Mesothelial cell of epicardium (in vitro differentiated cells): ENCODE measurements at regions not wholly inside any gene's neighbourhood (a gene's known extent, or its start where the extent isn't known, plus 50 kb on each side); places are given as distances from the start of the nearest gene placed in this dataset.

Experiments
- DNase-seq, 2 experiments: peaks; one replicate each; pipeline ENCODE4 v3.0.0; 2021; ENCODE audit warnings: low spot score in 2 of 2; ENCODE audit not compliant: unreplicated experiment in 2 of 2
- H3K27ac Mint-ChIP-seq: 2 replicates; pipeline ENCODE4 v1.8.0; 2021; ENCODE audit warnings: mixed read lengths
- H3K27me3 Mint-ChIP-seq: 2 replicates; pipeline ENCODE4 v1.8.0; 2021; ENCODE audit warnings: low read depth, mixed read lengths
- H3K36me3 Mint-ChIP-seq: 2 replicates; pipeline ENCODE4 v1.8.0; 2021; ENCODE audit warnings: mixed read lengths
- H3K4me1 Mint-ChIP-seq: 2 replicates; pipeline ENCODE4 v1.8.0; 2021; ENCODE audit warnings: mixed read lengths
- H3K4me3 Mint-ChIP-seq: 2 replicates; pipeline ENCODE4 v1.8.0; 2021; ENCODE audit warnings: mild to moderate bottlenecking, moderate library complexity, mixed read lengths
- H3K9me3 Mint-ChIP-seq: 2 replicates; pipeline ENCODE4 v1.8.0; 2021; ENCODE audit warnings: mixed read lengths
- TF ChIP-seq, protein P1 (sequence below): fragments of 200-600 bp; sonication (generic); IDR thresholded peaks from one replicate; pipeline ENCODE4 v1.5.0; 2021; ENCODE audit warnings: antibody characterized with exemption; ENCODE audit not compliant: unreplicated experiment

DNA sequence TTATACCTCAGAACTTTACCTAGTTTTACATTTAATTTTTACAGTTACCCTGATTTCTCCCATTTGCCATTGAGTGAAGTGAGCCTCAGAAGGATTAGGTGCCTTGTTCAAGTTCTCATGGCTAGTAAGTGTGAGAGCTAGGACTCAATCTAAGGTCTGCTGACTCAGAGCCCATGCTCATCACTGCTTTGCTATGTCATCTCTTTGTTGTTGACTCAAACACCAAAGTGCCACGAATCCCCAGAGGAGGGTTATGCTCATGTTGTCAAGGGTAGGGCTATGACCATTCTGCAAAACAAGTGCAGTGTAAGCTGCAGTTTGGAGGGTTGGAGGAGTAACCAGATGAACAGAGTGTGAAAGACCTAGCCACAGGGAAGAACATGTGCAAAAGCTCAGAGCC, 185.4 kb upstream of the SKOR2 start:
- TF ChIP-seq, protein P1, sequence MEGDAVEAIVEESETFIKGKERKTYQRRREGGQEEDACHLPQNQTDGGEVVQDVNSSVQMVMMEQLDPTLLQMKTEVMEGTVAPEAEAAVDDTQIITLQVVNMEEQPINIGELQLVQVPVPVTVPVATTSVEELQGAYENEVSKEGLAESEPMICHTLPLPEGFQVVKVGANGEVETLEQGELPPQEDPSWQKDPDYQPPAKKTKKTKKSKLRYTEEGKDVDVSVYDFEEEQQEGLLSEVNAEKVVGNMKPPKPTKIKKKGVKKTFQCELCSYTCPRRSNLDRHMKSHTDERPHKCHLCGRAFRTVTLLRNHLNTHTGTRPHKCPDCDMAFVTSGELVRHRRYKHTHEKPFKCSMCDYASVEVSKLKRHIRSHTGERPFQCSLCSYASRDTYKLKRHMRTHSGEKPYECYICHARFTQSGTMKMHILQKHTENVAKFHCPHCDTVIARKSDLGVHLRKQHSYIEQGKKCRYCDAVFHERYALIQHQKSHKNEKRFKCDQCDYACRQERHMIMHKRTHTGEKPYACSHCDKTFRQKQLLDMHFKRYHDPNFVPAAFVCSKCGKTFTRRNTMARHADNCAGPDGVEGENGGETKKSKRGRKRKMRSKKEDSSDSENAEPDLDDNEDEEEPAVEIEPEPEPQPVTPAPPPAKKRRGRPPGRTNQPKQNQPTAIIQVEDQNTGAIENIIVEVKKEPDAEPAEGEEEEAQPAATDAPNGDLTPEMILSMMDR, result no peak
- H3K4me3 Mint-ChIP-seq, result no peak overlapping the region
- no peaks in the 10 kb centered on the region for H3K9me3 Mint-ChIP-seq
- H3K4me1 Mint-ChIP-seq, result no peaks in the 10 kb centered on the region
- H3K27ac Mint-ChIP-seq, result no peak overlapping the region
- DNase-seq, result no peak
- peaks cover 76% of the 10 kb centered on the region for H3K27me3 Mint-ChIP-seq
- H3K36me3 Mint-ChIP-seq, result no peaks in the 10 kb centered on the region

DNA sequence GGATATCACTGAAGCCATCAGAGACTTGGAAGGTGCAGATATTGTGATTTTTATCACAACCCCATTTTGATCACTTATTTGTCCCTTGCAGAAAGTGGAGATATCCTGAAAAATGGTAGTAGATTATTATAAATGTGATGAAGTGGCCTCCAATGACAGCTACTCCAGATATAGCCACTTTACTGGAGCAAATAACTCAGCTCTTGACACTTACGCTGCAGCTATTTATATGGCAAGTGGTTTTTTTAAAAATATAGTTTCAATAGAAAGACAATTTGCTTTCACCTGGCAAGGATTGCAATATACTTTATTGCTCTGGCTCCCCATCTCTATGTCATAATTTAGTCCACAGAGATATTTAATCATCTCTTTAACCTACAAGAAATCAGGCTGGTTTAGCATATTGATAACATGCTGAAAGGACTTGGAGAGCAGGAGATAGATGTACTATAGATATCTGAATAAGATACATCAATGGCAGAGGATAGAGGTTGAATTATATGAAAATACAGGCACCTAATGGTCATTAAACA, 182.8 kb upstream of the SKOR2 start:
- TF ChIP-seq, protein P1, result no peak
- H3K27ac Mint-ChIP-seq, result no peak overlapping the region
- no peaks in the 10 kb centered on the region for H3K36me3 Mint-ChIP-seq
- H3K9me3 Mint-ChIP-seq, result no peaks in the 10 kb centered on the region
- H3K4me3 Mint-ChIP-seq, result no peak overlapping the region
- DNase-seq, result no peak
- no peaks in the 10 kb centered on the region for H3K4me1 Mint-ChIP-seq
- H3K27me3 Mint-ChIP-seq, result peaks cover 75% of the 10 kb centered on the region

DNA sequence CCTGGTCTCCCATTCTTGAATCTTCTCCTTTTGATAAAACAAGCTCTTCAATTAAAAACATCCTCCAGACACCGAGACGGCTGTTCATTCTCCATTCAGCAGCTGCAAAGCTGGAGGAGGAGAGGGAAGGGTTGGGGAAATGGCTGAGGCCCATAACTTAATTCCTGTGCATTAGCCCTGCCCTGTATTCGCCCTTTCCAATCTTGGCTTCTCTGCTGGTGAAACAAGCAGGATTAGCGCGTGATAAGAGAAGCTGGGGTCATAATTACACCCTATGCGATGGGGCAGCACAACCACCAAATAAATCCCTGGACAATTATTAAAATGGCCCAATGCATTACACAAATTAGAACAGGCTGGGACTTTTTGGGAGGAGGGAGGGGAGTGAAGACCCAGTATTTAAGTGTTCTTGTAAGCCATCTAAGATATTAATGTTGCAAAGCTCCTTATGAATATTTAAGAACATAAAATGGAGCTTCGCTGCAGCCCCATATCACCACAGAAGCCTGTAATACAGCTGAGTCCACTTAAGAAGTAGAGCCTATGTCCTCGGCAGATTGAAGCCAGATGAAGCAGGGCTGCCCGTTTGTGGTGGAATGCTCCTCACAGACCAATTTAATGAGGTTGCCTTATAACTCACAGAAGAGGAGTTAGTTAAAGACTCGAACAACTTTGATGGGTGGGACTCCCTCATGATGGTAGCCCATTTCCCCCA, 176.6 kb upstream of the SKOR2 start:
- H3K4me3 Mint-ChIP-seq, result no peak overlapping the region
- TF ChIP-seq, protein P1, result no peak
- H3K36me3 Mint-ChIP-seq, result no peaks in the 10 kb centered on the region
- H3K27me3 Mint-ChIP-seq, result peaks cover 43% of the 10 kb centered on the region
- H3K9me3 Mint-ChIP-seq, result no peaks in the 10 kb centered on the region
- no peak for DNase-seq
- peak overlapping the region; percentile 43 for H3K27ac Mint-ChIP-seq
- peaks cover 12% of the 10 kb centered on the region for H3K4me1 Mint-ChIP-seq

DNA sequence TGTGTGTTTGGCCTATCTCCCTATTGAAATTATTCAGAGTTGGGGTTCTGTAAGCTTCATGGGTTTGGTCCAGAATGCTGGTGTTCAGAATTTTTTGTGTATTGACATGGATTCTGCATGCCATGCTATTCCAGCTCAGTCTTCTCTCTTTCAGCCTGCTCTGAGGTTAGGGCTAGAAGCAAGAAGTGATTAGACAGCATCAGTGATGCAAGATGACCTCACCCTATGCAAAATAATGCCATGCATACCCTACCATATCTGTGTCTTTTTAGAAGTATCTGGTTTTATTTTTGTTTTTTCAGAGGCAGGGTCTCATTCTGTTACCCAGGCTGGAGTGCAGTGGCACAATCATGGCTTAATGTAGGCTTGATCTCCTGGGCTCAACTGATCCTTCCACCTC, 175.6 kb upstream of the SKOR2 start:
- DNase-seq, result no peak
- H3K27me3 Mint-ChIP-seq, result peaks cover 36% of the 10 kb centered on the region
- TF ChIP-seq, protein P1, result no peak
- peaks cover 12% of the 10 kb centered on the region for H3K4me1 Mint-ChIP-seq
- H3K36me3 Mint-ChIP-seq, result no peaks in the 10 kb centered on the region
- no peak overlapping the region for H3K4me3 Mint-ChIP-seq
- H3K9me3 Mint-ChIP-seq, result no peaks in the 10 kb centered on the region
- H3K27ac Mint-ChIP-seq, result no peak overlapping the region

DNA sequence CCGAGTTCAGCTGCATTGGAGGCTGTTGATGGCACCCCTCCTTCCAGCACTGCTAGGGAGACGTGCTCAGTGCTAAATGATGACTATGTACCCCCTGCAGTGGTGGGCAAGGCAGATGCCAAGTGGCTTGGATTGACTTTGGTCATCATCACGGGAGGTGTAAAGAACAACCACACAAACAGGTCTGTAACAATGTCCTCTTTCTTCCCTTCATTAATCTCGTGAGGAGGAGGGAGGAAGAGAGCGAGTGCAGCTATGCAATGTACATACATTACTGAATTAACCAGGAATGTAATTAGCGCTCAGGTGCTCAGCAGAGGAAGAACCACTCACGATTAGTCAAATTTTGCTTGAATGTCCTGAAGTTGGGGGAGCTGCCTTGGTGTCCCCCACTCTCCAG, 173.9 kb upstream of the SKOR2 start:
- Mint-ChIP-seq H3K9me3 (no peaks in the 10 kb centered on the region), H3K36me3 (no peaks in the 10 kb centered on the region), H3K27ac (no peak overlapping the region), H3K27me3 (peaks cover 24% of the 10 kb centered on the region), H3K4me3 (no peak overlapping the region), H3K4me1 (peaks cover 12% of the 10 kb centered on the region)
- no peak for DNase-seq
- TF ChIP-seq, protein P1, result no peak

DNA sequence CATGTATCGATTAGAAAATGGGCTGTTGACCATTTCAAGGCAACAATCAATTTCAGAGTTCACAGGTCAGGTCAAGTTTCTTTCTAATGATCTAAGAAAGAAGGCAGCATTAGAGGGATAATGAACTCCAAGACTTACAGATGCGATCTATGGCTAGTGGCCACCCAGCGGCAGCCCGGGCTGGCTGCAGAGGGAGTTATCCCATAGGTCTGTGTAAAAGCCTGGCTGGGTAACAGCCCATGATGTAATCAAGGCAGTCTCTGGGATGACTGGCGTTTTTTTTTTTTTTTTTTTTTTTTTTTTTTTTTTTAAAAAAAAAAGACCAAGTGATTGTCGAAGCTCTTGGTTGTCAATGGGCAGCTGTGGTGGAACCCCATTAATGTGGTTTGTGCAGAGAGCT, 171.1 kb upstream of the SKOR2 start:
- Mint-ChIP-seq H3K27ac (no peak overlapping the region), H3K9me3 (no peaks in the 10 kb centered on the region), H3K27me3 (peaks cover 27% of the 10 kb centered on the region), H3K4me3 (no peak overlapping the region), H3K36me3 (no peaks in the 10 kb centered on the region), H3K4me1 (peaks cover 6% of the 10 kb centered on the region)
- TF ChIP-seq, protein P1, result no peak
- DNase-seq, result no peak
